ENCODE measurements at regions not wholly inside any gene's neighbourhood (a gene's known extent, or its start where the extent isn't known, plus 50 kb on each side); places are given as distances from the start of the nearest gene placed in this dataset.

DNA sequence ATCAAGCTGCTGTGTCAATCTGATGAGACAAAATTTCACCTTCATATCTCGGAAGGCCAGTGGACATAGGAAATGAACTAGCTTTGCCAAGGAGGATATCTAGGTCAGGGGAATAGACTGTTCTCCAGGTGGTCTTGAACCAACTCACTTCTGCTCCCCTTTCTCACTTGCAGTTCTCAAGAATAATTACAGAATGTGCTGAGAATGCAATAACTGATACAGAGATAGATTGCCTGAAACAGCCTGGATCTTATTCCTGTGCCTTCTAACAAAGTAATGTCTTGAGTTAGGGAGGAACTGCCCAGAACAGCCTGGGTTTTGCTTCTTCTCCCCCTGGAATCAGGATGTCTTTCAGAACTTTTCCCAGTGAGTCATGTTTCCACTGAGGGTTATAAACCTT lies 636.7 kb downstream of the KCNT2 start:
- DNase-seq (ENCODE audit: low spot score in 2 of 2), result no peak
- H3K36me3 Mint-ChIP-seq, result no peaks in the 10 kb centered on the region
- H3K9me3 Mint-ChIP-seq, result peaks cover 7% of the 10 kb centered on the region in 2 donors
- no peak overlapping the region for H3K27ac Mint-ChIP-seq
- ATAC-seq, result no peak

DNA sequence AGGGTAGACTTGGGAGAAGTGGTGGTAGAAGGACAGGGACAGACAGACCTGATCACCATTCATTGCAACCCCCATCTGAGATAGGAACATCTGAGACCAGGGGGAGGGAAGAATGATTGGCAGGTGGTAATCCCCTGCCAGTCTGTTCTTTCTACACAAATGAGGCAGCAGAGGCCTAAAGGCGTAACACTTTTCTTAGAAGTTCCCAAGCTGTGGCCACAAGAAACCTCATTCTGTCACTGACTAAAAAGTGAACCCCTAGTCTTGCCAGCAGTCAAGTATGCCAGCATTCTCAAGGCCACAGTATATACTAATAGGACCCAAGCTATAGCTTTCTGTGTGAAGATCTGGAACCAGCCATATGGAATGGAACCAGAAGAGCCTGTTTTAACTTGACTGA lies 638.0 kb downstream of the KCNT2 start:
- ATAC-seq, result no peak
- no peak for DNase-seq (ENCODE audit: low spot score in 2 of 2)
- Mint-ChIP-seq H3K9me3 (peaks cover 0 to 4% of the 10 kb centered on the region in 2 donors), H3K27ac (no peak overlapping the region), H3K36me3 (no peaks in the 10 kb centered on the region)

DNA sequence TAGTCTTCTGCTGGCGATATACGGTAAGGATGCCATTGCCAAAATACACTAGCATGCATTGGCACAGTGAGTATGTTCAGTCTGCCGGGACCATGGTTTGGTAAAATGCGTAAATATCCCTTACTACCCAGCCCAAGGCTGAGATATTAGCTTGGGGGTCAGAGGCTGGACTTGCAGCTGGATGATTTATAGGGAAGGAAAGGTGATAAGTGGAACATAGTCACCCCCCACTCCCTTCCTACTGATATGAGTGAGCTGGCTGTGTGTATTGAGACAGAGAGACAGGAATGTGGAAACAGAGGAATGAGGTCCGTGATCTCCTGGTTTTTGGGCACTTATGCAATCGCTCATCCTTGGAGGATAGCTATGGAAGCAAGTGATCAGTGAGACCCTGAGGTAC lies 642.8 kb downstream of the KCNT2 start:
- Mint-ChIP-seq H3K36me3 (no peaks in the 10 kb centered on the region), H3K27ac (no peak overlapping the region), H3K9me3 (peaks cover 0 to 4% of the 10 kb centered on the region in 2 donors)
- no peak for DNase-seq (ENCODE audit: low spot score in 2 of 2)
- no peak for ATAC-seq

DNA sequence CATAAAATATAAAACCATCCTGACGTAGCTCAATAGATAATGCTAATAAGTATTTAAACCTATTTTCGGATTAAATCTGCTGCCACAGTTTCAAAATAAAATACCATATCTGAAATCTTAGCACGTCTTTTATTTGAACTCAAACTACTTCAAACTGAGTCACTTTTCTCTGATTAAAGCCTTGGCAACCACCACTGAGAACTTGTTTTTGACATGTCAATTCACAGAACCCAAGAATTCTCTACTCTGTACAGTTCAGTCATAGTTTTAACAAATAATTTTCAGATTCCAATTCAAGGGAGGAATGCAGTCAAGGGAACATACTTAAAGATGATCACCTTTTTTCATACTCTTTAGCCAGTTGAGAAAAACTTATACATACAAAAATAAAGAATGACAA lies 643.2 kb downstream of the KCNT2 start:
- DNase-seq (ENCODE audit: low spot score in 2 of 2) (no peak), ATAC-seq (no peak)
- H3K36me3 Mint-ChIP-seq, result no peaks in the 10 kb centered on the region
- H3K9me3 Mint-ChIP-seq, result peaks cover 0 to 2% of the 10 kb centered on the region in 2 donors
- H3K27ac Mint-ChIP-seq, result no peak overlapping the region

DNA sequence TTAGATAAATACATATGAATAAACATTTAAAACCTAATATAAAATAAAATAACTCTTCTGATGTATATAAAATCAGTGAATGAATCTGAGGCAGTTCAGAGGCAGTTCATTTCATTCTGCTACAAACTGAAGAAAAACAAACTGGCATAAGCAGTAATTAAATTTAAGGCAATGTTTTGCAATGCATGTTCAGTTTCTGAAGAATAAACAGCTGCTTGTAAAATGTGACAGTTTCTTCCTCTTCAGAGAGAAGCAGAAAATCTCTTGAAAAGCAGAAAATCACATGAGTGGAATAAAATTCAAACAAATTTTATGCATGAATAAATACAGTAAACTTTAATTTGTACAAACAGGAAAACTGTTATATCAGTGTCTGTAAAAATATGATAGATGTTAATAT lies 643.7 kb downstream of the KCNT2 start:
- Mint-ChIP-seq H3K9me3 (no peaks in the 10 kb centered on the region), H3K36me3 (no peaks in the 10 kb centered on the region), H3K27ac (no peak overlapping the region)
- DNase-seq (ENCODE audit: low spot score in 2 of 2), result no peak
- ATAC-seq, result no peak

DNA sequence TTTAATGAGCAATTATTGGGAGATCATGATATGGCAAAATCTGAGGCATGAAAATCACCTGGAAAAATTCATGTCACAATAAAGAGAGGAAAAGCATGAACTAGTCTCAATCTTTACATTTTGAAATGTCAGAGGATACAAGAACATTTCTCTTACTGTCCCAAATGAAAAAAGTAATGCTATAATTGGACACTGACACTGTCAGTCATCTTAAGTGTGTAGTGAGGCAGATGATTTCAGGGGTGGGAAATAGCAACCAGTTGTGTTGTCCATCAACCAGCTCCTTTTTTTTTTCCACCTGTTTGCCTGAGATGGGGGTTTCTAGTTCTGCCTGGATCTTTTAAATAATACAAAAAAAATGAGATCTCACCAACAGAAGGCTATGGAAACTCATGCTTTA lies 646.2 kb downstream of the KCNT2 start:
- DNase-seq (ENCODE audit: low spot score in 2 of 2) (no peak), ATAC-seq (no peak)
- Mint-ChIP-seq H3K9me3 (no peaks in the 10 kb centered on the region), H3K27ac (no peak overlapping the region), H3K36me3 (no peaks in the 10 kb centered on the region)

DNA sequence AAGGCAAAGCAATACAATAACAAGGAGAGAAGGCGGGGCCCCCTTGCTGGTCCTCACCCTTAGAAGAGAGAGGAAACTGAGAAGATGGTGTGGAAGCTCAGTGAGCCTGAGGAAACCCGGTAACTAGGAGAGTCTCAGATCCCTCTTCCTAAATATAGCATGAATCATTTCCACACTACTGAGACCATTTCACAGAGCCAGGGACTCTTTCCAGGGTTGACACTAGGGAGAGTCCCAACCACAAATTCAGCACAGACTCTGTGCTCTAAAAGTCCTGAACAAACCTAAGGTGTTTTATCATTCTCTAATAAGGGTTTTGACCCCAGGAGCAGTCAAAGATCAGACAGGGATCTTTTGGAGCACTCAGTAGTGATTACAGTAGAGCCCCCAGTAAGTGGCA lies 647.7 kb downstream of the KCNT2 start:
- Mint-ChIP-seq H3K36me3 (no peaks in the 10 kb centered on the region), H3K9me3 (no peaks in the 10 kb centered on the region), H3K27ac (no peak overlapping the region)
- no peak for DNase-seq (ENCODE audit: low spot score in 2 of 2)
- no peak for ATAC-seq

DNA sequence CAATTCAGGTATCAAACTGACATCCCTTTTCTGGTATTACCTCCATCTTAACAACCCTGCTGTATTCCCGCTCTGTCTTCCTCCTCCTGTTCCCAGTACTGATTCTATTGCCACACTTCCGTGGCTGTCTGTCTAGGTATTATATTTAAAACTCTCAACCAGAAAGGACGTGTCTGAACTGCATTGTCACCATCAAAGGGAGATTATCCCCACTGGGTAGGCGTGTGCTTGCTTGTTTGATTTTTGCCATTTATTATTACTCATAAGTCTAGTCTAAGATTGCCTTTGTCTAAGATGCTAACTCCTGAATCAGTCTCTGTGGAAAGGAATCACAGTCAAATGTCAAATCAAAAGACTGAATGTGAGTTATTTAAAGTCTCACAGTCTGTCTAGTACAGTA lies 650.1 kb downstream of the KCNT2 start:
- no peaks in the 10 kb centered on the region for H3K36me3 Mint-ChIP-seq
- ATAC-seq, result no peak

DNA sequence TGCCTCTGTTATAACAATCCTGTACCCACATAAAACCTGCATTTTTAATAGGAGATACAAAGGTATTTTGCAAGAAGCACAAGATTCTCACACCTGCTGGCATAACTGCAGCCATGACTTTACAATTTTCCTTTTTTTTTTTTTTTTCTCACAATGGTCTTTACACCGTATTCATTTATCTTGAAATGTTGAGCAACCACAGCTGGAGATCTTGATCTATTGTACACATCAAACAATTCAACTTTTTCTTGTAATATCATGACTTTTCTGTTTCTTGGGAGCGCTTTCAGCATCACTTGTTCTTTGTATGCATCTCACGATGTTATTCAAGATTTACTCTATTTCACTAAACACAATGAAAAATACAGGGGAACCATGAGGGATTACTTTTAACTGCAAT lies 651.4 kb downstream of the KCNT2 start:
- Mint-ChIP-seq H3K36me3 (no peaks in the 10 kb centered on the region), H3K9me3 (no peaks in the 10 kb centered on the region), H3K27ac (no peak overlapping the region)
- ATAC-seq (no peak), DNase-seq (ENCODE audit: low spot score in 2 of 2) (no peak)

More for the DNA sequence above, 650.1 kb downstream of the KCNT2 start:
- Mint-ChIP-seq H3K27ac (no peak overlapping the region), H3K9me3 (no peaks in the 10 kb centered on the region)
- no peak for DNase-seq (ENCODE audit: low spot score in 2 of 2)

DNA sequence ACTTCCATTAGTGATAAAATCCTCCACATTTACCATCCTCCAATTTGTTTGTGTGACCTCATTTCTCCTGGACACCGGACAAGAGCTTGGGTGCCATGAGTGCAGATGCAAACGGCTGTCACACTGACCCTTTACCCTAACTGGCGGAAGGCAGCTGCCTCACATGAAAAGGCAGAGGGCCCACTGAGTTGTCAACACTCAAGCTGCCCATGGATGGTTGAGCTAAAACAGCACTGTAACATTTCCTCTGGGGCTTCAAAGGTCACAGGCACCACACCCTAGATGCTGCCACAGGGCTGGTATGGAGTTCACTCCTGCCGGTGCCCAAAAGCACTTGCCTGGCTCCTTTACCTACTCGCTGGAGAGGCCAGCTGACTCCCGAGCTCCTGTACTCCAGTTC lies 653.4 kb downstream of the KCNT2 start:
- H3K27ac Mint-ChIP-seq, result no peak overlapping the region
- no peak for ATAC-seq
- no peaks in the 10 kb centered on the region for H3K9me3 Mint-ChIP-seq
- H3K36me3 Mint-ChIP-seq, result no peaks in the 10 kb centered on the region
- no peak for DNase-seq (ENCODE audit: low spot score in 2 of 2)

DNA sequence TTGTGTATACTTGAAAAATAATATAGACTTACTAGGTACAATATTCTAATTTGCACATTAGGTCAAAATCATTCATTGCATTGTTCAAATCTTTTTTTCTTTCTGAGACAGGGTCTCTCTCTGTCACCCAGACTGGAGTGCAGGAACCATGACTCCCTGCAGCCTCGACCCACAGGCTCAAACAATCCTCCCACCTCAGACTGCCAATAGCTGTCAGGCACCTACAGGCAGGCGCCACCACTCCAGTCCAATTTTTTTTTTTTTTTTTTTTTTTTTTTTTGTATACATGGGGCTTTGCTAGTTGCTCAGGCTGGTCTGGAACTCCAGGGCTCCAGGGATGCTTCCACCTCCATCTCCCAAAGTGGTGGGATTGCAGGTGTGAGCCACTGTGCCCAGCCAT lies 656.9 kb downstream of the KCNT2 start:
- Mint-ChIP-seq H3K36me3 (no peaks in the 10 kb centered on the region), H3K9me3 (no peaks in the 10 kb centered on the region)
- ATAC-seq, result no peak

DNA sequence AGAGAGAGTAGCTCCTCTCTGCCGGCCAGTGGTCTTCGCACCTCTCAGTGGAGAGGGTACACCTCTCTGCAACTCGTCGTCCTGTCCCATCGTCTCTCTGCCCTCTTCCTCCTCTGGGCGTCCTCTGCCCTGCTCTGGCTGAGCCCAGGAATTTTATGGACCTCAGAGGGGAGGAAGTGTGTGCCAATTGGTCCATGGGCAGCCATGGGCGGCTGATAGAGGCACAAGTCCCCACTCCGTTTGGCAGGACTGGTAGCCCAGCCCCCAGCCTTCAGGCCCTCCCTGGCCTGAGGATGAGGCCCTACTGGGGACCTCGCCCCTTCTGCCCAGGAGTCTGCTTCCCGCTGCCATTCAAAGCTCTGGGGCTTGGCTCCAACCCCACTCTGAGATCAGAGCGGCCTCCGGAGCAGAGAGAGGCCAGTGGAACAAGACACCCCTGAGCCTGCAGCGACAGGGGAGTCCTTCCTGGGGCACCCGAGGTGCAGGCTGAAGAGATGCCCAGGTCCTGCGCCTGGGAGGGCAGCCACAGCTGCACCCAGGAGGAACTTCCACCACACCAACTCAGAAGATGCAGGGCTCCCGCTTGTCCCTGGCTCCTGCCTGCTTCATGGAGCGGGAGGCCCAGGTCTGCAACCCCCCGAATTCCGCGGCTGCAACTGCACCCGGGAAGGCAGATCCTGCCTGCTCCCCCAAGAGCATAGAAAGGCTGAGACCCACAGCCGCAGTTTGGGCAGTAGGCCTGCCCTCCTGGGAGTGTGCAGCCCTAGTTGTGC lies 659.9 kb downstream of the KCNT2 start:
- Mint-ChIP-seq H3K9me3 (no peaks in the 10 kb centered on the region), H3K27ac (no peak overlapping the region), H3K36me3 (no peaks in the 10 kb centered on the region)
- no peak for ATAC-seq
- no peak for DNase-seq (ENCODE audit: low spot score in 2 of 2)

More for the DNA sequence above, 656.9 kb downstream of the KCNT2 start:
- H3K27ac Mint-ChIP-seq, result no peak overlapping the region
- no peak for DNase-seq (ENCODE audit: low spot score in 2 of 2)

DNA sequence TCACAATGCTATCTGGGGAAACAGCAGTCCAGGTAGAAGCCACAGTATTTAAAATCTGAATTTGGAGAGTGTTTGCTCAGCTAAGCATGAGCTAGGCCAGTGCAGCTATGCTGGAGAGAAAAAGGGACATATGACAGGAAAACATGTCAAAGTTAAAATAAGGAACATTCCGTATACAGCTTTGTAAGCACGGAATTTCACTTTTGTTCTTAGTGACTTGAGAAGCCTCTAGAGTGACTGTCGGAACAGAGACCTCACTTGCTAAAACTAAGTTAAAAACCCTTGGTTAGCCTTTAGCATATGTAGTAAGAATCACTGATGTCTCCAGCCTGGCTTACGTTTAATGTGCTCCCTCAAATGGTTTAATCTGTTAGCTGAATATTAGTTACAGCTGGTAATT lies 661.7 kb downstream of the KCNT2 start:
- ATAC-seq (no peak), DNase-seq (ENCODE audit: low spot score in 2 of 2) (no peak)
- peaks cover 4% of the 10 kb centered on the region in 2 donors for H3K9me3 Mint-ChIP-seq
- no peak overlapping the region for H3K27ac Mint-ChIP-seq
- no peaks in the 10 kb centered on the region for H3K36me3 Mint-ChIP-seq

DNA sequence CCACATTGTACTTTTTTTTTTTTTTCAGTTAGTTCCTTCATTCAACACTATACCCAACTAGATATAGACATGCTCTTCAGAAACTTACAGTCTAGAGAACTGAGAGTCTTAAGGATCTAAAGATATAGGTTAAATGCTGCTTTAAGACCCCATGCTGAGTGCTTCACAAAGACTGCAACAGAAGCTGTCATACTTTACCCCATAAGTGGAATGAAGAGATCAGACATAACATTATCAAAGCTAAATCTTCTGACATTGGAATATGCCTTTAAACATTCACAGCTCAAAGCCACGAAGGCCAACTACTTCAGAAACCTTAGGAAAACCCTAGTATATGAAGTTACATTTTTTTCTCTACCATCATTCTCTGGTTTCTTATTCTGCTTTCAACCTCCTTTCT lies 666.4 kb downstream of the KCNT2 start:
- ATAC-seq (no peak), DNase-seq (ENCODE audit: low spot score in 2 of 2) (no peak)
- H3K9me3 Mint-ChIP-seq, result peaks cover 4% of the 10 kb centered on the region in 2 donors
- no peak overlapping the region for H3K27ac Mint-ChIP-seq
- H3K36me3 Mint-ChIP-seq, result no peaks in the 10 kb centered on the region

DNA sequence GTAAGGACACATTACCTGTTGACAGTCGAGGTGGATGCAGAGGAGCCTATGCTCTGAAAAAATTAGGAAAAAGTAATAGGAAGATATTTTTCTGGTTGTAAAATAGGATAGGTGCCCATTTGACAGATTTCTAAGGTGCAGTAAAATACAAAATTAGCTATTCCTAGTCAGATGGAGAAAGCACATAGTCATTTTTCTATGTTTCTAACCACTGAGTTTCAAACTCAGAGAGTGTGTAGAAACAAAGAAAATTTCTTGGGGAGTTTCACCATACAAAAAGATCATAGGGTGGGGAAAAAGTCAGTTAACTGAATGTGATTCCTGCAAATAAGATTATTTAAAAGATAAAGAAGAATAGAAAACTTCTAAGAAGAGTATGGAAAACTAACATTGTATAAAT lies 666.9 kb downstream of the KCNT2 start:
- H3K36me3 Mint-ChIP-seq, result no peaks in the 10 kb centered on the region
- peaks cover 4% of the 10 kb centered on the region in 2 donors for H3K9me3 Mint-ChIP-seq
- ATAC-seq (no peak), DNase-seq (ENCODE audit: low spot score in 2 of 2) (no peak)
- no peak overlapping the region for H3K27ac Mint-ChIP-seq

DNA sequence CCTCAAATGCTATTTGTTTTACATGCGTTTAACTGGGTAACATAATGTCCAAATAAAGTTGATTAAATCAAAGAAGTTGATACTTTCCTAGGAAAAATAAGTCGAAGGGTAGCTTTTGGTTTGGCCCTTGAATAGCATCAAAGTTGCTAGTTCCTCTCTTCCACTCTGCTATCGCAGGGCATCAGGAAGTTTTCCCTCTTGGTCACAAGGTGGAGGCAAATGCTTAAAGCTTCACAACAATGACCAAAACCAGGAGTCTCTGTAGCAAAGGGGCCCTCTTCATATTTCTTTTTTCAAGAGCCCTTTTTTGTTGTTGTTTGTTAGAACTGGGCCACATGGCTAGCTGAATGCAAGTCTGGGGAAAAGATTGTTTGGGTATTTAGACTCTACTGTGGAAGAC lies 668.4 kb downstream of the KCNT2 start:
- DNase-seq (ENCODE audit: low spot score in 2 of 2) (no peak), ATAC-seq (no peak)
- peaks cover 4% of the 10 kb centered on the region in 2 donors for H3K9me3 Mint-ChIP-seq
- no peaks in the 10 kb centered on the region for H3K36me3 Mint-ChIP-seq
- no peak overlapping the region for H3K27ac Mint-ChIP-seq

DNA sequence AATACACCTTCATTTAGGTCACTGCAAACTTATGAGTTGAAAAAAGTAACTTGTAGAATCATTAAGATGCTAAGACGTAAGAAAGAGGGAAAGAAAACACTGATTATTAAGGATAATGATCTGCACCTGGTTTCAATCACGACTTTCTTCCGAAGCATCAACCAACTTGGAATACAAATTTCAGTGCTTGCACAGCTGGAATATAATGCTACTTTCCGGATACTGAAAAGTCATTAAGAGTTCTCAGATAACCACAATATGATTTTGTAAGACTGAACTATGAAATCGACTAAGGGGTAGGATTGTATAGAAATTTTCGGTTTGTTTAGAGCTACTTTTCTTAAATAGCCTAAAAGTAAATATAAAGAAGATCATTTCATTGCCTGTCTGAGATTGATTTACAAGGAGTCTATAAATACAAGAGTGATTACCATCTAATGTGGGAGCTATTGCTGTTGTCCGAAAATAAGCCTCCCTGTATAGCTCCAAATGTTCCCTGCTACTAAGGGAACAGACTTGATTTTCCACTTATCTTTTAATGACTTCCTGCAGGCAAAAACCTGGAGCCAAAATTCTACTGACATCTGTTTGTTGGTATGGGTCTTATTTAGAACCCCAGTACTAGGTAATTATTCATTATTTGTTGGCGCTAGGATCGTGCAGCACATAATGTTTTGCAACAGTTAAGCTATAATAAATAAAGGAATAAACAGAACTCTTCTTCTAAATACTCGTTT lies 673.3 kb downstream of the KCNT2 start:
- no peaks in the 10 kb centered on the region for H3K36me3 Mint-ChIP-seq
- peaks cover 6% of the 10 kb centered on the region in 2 donors for H3K9me3 Mint-ChIP-seq
- H3K27ac Mint-ChIP-seq, result no peak overlapping the region
- ATAC-seq, result no peak
- no peak for DNase-seq (ENCODE audit: low spot score in 2 of 2)

DNA sequence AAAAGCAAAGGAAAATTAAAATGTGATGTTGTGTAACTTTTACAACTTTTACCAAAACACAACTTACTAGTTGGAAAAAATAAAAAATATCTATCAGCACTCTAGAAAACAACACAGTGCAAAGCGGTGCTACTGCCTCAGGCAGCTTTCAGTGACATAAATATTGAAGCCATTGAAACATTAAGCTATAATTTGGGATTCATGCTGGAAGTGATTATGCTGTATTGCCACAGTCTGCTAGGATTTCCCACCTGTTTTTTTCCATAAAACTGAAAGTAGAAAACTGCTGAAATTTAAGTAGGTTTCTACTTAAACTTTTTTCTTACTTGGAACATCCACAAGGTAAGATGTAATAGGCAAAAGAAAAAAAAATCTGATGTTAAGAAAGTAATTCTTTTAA lies 674.4 kb downstream of the KCNT2 start:
- no peaks in the 10 kb centered on the region for H3K36me3 Mint-ChIP-seq
- H3K27ac Mint-ChIP-seq, result no peak overlapping the region
- DNase-seq (ENCODE audit: low spot score in 2 of 2) (no peak), ATAC-seq (no peak)
- peaks cover 6% of the 10 kb centered on the region in 2 donors for H3K9me3 Mint-ChIP-seq

Measured in activated naive CD4-positive, alpha-beta T cell treated with anti-CD3 and anti-CD28 coated beads, Interleukin-2, amount 50 U/mL, for 72 hours (primary cell).